MV-4-11 (cell line): ENCODE measurements at regions not wholly inside any gene's neighbourhood (a gene's known extent, or its start where the extent isn't known, plus 50 kb on each side); places are given as distances from the start of the nearest gene placed in this dataset.
A peak's percentile ranks its signal among the peaks of the same experiment; 100 is the strongest.
"Not testable (repeated sequence)": the region's sequence is repeated elsewhere in the genome, so short reads cannot be mapped to it uniquely, and the experiment has no call there.

Source experiments
- DNase-seq: peaks from one replicate; lab custom pipeline; 2025; lab: John Stamatoyannopoulos, UW

DNA sequence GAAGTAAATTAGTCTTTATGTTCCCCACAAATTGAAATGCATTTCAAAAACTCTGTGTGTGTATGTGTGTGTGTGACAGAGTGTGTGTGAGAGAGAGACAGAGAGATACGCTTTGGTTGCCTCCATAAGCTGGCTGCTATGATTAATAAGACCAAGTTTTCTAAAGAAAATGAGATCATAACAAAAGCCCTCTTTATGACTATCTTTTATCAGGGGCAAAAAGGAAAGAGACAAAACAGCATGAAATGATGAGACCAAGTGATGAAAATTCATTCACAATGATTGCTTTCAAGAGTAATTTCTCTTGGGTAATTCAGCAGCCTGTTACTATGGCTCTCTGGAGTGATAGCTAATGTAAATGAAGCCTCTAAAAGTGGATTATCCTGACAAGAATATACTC lies 277.6 kb upstream of the PLEKHG7 start:
- no peak for DNase-seq

DNA sequence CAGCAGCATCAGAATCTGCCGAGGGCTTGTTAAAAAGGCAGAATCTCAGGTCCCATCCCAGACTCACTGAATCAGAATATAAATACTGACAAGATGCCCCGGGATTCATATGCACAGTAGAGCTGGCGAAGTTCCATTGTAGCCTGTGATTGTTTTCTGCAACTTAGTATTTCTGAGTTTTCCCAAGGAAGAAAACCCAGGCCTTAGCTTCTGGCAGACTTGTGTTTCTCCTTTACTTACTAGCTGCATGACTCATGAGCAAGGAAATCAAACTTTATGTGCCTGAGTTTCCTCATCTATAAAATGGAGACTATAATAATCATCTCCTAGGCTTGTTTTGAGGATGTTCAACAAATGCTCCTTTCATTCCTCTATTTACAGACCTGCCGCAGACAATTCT lies 278.5 kb upstream of the PLEKHG7 start:
- DNase-seq = peak; percentile 16

DNA sequence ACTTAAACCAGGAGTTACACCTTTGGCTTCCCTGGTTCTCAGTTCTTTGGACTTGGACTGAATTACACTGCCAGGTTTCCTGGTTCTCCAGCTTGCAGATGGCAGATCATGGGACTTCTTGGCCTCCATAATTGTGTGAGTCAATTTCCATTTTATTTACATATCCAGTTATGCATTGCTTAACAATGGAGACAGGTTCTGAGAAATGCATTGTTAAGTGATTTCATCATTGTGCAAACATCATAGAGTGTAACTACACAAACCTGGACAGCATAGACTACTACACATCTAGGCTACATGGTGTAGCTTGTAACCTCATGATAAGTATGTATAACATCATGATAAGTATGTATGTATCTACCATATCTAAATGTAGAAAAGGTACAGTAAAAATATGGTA lies 276.1 kb upstream of the BTG1 start:
- peak; percentile 11 for DNase-seq

DNA sequence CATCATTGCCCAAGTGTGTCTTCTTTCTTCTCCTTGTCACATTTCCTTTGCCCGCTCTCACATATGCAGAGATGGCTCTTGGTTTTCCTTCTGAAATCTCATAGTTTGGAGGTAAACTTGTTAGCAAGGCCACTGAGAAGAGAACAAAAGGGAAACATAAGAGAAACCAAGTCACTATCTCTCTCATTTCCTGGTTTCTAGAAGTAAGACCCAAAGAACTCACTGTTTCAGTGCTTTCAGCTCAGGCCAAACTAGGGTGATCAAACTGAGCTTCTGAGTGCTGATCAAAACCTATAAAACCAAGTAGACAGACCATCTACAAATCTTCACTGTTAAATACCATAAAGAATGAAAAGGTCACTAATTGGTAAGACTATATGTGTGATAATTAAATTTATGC lies 275.4 kb upstream of the BTG1 start:
- DNase-seq = no peak

DNA sequence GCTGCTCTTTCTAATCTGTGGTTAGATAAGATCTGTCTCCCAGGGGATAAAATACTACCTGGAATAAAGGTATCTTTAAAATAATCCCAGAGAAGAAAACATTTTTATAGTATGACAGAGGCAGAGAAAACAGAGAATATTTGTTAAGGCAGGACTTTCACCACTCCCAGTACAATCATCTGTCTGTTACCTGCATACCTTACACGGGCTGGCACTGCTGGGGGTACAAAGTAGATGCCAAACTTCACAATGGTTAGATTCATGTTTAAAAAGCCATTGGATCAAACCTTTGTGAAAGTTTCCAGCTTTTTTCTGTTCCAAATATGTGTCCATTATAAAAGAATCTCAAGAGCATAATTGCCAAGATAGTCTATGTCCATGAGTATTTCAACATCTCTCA lies 273.6 kb upstream of the BTG1 start:
- no peak for DNase-seq

DNA sequence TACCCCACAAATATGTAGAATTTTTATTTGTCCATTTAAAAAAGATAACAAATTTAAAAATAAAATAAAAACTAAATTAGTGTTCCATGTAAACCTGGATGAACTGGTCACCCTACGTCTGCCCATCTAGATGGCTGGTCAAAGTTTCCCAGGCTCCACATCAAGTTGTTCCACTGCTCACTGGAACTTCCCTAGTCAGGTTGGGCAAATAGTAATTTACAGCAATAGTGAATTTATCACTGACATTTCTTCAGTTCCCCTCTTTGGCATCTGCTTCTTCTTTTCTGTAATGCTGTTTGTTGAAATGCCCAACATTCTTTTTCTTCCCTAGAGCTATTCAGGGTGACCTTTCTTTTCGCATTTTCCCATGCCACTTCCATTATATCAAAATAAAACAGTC lies 272.7 kb upstream of the BTG1 start:
- peak; percentile 28 for DNase-seq

DNA sequence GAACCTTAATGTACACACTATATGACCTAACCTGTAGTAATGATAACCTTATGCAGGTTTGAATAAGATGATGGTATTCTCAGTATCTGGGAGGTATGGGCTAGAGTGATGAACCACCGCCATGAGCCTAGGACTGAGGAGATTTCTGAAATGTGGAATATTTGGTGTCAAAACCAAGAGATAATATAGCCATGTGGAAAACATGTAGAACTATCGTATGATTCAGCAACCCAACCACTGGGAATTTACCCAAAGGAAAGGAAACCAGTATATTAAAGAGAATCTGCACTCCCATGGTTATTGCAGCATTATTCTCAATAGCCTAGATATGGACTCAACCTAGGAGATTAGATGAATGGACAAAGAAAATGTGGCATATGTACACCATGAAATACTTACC lies 271.7 kb upstream of the BTG1 start:
- DNase-seq = no peak

DNA sequence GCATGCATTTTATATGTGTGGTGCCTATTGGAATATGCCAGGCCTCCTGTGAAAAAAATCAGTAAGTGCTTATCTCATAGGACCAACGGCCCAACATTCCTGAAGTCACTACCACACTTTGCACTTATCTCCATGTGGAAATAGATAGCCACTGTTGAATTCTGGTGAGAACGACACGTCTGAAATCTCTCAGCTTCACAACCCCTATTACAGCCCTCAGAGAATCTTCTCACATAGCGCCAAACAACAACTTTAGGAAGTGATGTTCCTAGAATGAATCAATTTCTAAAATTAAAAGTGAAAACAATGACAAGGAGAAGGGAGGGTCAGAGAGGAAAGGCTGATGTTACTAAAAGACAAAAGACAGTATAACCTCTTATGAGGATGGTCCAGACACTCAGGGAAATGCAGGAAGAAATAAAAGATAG lies 270.8 kb upstream of the BTG1 start:
- DNase-seq = no peak

DNA sequence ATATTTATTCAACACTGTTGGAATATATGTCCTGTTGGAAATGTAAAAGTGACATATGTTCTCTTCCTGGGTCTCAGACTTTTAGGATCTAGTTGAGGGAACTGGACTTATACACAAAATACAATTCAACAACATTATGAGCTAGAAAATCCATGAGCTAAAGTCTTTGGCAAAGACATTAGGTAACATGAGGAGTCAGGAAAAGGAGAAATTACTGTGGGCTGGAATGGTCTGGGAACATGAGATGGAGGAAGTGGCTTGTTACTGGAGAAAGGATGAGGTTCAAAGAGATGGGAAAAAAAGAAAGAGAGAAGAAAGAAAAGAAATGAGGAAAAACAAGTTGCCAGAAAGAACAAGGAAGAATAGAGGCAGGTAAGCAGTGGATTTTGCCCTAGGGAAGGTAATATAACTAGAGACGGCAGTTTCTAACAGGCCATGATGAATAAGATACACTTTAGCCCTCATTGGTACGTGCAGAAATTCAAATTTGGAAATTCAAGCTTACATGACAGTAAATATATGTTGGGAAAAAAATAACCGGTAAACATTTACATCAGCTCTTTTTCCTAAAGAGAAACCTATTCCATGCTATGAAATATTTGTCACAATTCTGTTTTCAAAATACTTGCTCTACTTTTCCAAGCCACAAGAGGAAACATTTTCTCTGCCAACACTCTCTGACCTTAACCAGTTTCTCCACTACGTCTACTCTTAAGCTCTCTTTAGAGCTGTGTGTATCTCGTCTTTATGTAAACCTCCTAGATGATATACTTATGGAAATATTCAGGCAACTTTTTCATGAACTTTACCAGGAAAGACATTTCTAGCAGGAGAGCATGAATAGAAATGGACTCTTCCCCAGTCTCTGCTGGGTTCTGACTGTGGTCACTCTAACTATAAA lies 268.8 kb upstream of the BTG1 start:
- DNase-seq = no peak

DNA sequence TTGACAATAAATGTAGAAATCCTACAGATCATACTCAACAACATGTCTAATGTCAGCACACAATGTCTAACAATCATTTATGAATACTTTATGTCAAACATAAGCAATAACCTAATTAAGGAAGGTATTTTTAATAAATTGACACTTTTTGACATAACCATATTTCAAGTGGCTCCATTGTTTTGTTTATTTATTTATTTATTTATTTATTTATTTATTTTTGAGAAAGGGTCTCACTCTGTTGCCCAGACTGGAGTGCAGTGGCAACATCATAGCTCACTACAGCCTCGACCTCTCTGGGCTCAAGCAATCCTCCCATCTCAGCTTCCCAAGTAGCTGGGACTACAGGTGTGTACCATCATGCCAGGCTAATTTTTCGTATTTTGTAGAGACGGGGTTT lies 267.6 kb upstream of the BTG1 start:
- no peak for DNase-seq

DNA sequence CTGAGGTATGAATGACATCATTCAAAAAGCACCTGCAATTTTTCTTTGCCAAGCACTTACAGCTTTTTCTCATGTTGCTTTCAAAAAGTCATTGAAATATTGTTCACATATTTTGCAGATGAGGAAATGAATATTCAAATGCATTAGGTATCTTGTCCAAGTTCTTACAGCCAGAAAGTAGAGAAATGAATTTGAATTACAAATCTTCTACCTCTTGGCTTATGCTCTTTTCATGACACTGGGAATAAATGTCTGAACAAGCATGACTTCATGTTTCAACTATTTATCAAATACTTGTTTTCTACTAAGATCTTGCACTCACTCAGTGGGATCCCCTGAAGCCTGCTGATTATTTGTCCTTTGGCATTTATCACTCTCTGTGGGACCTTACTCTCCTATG lies 267.2 kb upstream of the BTG1 start:
- no peak for DNase-seq

DNA sequence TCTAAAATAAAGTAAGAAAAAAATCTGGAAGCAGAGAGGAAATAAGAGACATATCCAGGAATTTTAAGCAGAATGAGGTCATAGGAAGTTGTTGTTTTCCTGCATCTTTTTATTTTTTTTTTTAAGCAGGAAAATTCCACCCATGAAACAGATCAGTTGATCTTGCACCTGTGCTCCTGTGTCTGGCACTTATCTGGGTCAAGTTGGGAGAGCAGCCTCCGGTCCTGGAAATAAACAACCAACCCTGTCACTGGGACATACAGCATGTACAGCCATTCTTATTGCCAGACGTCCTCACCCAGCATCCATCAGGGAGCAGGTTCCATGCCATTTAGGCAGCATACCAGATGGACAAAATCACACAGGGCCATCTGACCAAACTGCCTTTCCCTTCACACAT lies 266.0 kb upstream of the BTG1 start:
- no peak for DNase-seq

DNA sequence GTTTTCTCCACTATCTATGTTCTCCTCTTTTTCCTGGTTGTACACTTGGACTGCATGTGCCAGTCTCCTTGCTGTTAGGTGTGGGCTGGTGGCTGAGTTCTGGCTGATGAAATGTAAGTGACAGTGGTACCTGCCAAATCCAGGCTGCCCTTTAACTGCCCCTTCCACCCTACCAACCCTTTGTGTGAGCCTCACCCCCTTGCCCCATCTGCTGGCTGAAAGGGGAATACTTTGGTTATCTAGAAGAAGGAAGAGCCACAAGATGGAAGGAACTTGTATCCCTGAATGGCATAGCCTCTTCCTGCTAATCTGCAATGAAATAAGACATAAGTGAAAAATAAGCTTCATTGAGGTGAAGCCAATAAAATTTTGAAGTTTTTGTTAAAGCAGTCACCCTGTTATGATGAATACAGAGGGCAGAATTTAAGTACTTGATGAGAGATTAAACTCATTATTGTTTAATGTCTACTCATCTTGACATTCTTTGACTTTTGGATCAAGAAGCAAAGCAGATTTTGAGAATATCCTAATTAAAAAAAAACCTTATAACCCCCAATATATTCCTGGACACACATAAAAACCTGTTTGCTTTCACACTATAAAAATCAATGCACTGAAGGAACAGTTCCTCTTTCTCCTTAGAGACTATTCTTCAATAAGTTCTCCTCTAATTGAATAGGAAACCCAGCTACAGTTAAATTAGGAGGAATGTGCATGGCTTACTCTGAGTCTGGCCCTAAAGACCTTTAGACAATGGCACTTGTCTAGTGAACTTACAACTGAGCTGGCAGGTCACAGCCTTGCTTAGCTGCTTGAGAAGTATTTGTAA lies 262.6 kb upstream of the BTG1 start:
- DNase-seq = peak; percentile 25

DNA sequence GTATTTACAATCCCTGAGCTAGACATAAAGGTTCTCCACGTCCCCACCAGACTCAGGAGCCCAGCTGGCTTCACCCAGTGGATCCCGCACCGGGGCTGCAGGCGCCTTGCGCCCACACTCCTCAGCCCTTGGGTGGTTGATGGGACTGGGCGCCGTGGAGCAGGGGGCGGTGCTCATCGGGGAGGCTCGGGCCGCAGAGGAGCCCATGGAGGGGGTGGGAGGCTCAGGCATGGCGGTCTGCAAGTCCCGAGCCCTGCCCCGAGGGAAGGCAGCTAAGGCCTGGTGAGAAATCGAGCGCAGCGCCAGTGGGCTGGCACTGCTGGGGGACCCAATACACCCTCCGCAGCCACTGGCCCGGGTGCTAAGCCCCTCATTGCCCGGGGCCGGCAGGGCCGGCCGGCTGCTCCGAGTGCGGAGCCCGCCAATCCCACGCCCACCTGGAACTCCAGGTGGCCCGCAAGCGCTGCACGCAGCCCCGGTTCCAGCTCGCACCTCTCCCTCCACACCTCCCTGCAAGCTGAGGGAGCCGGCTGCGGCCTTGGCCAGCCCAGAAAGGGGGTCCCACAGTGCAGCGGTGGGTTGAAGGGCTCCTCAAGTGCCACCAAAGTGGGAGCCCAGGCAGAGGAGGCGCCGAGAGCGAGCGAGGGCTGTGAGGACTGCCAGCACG lies 260.9 kb upstream of the BTG1 start:
- DNase-seq = not testable (repeated sequence)

DNA sequence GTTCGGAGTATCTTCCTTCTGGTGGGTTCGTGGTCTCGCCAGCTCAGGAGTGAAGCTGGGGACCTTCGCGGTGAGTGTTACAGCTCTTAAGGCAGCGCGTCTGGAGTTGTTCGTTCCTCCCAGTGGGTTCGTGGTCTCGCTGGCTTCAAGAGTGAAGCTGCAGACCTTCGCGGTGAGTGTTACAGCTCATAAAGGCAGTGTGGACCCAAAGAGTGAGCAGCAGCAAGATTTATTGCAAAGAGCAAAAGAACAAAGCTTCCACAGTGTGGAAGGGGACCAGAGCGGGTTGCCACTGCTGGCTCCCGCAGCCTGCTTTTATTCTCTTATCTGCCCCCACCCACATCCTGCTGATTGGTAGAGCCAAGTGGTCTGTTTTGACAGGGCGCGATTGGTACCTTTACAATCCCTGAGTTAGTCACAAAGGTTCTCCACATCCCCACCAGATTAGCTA lies 260.2 kb upstream of the BTG1 start:
- not testable (repeated sequence) for DNase-seq

DNA sequence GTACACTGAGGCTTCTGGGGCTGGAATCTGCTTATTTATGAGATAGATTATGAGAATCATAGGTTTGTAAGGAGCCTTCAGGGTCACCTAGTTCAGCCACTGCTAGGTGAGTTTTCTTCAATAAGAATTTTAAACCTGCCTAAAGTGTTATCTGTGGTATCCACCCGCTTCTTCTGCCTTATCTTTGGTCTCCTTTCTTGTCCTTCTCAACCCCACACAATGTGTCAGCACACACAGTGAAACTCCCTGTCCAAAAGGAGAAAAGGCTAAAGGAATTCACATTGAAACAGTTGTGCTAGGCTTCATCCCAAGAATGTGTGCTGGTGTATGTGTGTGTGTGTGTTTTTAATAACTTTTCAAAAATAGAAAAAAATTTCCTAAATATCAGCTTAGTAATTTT lies 259.3 kb upstream of the BTG1 start:
- DNase-seq = no peak

DNA sequence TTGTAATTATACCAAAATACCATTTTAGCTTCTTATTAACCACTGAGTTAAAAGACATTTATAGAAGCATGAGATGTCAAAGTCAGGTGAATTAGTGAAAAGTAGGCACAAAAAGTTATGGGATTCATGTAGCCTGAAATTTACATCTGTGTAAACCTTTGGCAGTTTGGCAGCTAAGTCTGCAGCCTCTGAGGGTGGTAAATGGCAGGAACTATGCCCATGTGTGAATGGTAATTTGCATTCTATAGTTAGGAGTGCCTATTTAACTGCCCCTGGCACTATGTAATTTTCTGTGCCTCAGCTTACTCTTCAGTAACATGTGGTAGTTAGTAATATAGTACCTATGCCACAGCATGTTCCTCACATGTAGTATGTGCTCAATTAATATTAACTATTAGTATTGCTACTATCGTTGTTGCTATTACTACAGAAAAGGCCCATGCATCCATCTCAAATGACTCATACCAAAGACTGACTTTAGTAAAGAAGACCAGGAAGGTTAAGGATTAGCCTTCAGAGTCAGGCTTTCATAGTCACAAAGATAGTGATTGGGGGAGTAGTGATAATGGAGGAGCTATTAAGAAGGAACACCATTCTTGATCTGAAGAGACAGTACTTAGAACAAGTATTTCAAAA lies 258.7 kb upstream of the BTG1 start:
- DNase-seq = no peak

DNA sequence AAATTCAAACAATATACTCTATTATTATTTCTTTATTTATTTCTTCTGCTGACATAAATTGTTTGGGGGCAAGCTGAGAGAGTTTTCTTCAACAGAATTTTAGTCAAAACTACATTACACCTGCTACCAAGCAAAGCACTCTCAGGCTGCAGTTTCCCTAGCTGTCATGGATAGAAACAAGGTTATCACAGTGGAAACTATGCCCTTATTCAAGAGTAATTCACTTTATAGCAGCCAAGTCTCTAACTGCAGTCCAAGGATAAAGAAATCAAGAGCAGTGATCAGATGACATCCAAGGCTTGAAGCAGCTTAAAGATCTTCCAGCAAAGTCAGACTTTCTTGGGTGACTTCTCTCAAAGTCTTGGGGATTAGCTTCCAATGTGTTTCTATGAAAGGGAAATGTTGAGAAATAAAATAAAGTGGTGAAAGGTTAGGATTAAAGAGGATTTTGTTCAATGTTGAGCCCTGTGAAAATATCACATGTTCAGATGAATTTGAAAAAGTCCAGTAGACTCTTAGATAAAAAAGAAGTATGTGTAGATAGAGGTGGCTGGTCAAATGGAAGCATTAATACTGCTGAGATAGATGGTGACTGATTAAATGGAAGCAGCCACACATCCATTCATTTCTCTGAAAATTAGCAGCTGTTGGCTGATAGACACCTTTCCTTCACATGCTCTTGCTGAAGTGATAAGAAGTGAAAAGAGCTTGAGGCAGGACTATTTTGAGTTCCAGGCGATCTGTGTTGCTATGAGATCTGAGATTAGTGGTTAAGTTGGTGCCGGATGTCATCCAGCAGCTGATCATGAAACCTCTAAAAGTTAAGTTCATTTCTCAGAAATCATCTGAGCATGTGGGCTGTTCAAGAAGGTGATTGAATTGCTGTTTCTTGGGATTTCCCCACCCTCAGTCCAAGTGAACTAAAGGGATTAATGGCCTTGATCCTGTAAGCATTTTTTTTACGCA lies 257.8 kb upstream of the BTG1 start:
- peak; percentile 73 for DNase-seq

DNA sequence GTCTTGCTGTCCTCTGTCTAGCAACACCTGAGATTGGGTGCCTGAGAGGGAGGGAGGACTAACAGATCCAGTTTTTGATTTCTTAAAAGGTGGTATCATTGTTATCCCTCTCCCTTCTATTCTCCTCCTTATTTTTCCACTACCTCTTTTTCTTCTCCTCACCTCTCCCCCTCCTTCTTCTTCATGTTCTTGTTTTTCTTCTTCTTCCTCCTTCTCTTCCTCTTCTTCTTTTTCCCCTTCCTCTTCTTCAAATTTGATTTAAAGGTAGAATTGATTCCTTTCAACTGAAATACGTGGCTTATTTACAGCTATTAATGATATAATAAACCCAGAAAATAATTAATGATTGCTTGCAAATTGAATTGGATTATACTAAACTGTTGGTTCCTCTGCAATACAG lies 256.8 kb upstream of the BTG1 start:
- no peak for DNase-seq

DNA sequence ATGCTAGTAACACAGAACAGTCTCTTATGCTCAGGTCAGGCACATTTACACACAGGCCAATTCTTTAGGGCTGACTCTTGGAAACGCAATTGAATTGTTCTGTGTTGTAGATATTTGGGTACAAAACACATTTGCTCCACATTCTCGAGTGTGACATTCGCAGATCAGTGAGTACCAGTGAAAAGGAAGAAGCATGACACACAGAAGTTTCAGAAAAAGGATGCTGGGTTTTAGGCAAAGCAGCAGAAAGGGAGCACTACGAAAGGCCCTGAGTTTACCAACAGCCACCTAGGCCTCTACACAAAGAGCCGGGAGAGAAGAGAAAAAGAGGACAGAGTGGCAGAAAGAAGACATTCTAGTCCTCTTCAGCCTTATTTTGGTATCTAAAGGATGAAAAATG lies 254.4 kb upstream of the BTG1 start:
- DNase-seq = no peak
